Rectal smooth muscle tissue (tissue), 1 donor: ENCODE measurements at regions not wholly inside any gene's neighbourhood (a gene's known extent, or its start where the extent isn't known, plus 50 kb on each side); places are given as distances from the start of the nearest gene placed in this dataset.

Experiments used
- H3K27ac ChIP-seq: one replicate; pipeline ENCODE4 v1.7.0; 2013; ENCODE audit warnings: low read depth, low read length, inconsistent platforms
- H3K27me3 ChIP-seq: one replicate; pipeline ENCODE4 v1.7.0; 2013; ENCODE audit warnings: low read length; ENCODE audit not compliant: control insufficient read depth, insufficient read depth
- H3K36me3 ChIP-seq: one replicate; pipeline ENCODE4 v1.7.0; 2013; ENCODE audit warnings: low read length; ENCODE audit not compliant: control insufficient read depth, insufficient read depth
- H3K4me1 ChIP-seq: one replicate; pipeline ENCODE4 v1.7.0; 2013; ENCODE audit warnings: low read length; ENCODE audit not compliant: control insufficient read depth, insufficient read depth
- H3K4me3 ChIP-seq: one replicate; pipeline ENCODE4 v1.7.0; 2013; ENCODE audit warnings: low read length
- H3K9ac ChIP-seq: one replicate; pipeline ENCODE4 v1.7.0; 2013; ENCODE audit warnings: low read length

- Histone ChIP-seq H3K4me1 (no peaks in the 10 kb centered on the region), H3K36me3 (no peaks in the 10 kb centered on the region), H3K9ac (no peak overlapping the region), H3K4me3 (no peak overlapping the region), H3K27me3 (no peaks in the 10 kb centered on the region), H3K27ac (no peak overlapping the region)
Observed at GRCh38 chr10:108434559-108435252, 1270.2 kb upstream of the SORCS1 start.

GRCh38 chr10:108427146-108427545 is 1262.6 kb upstream of the SORCS1 start:
- no peak overlapping the region for H3K4me3 ChIP-seq
- H3K9ac ChIP-seq, result no peak overlapping the region
- H3K27ac ChIP-seq, result no peak overlapping the region
- no peaks in the 10 kb centered on the region for H3K36me3 ChIP-seq
- no peaks in the 10 kb centered on the region for H3K27me3 ChIP-seq
- peaks cover 5% of the 10 kb centered on the region for H3K4me1 ChIP-seq

GRCh38 chr10:108425283-108425964 is 1260.9 kb upstream of the SORCS1 start:
- Histone ChIP-seq H3K4me1 (peaks cover 5% of the 10 kb centered on the region), H3K9ac (no peak overlapping the region), H3K27me3 (no peaks in the 10 kb centered on the region), H3K36me3 (no peaks in the 10 kb centered on the region), H3K4me3 (no peak overlapping the region), H3K27ac (no peak overlapping the region)

GRCh38 chr10:108424656-108425055 is 1260.2 kb upstream of the SORCS1 start:
- Histone ChIP-seq H3K4me1 (peaks cover 5% of the 10 kb centered on the region), H3K27me3 (no peaks in the 10 kb centered on the region), H3K4me3 (no peak overlapping the region), H3K9ac (no peak overlapping the region), H3K36me3 (no peaks in the 10 kb centered on the region), H3K27ac (no peak overlapping the region)

GRCh38 chr10:108422286-108422685 is 1257.8 kb upstream of the SORCS1 start:
- H3K4me1 ChIP-seq, result no peaks in the 10 kb centered on the region
- no peaks in the 10 kb centered on the region for H3K36me3 ChIP-seq
- H3K27ac ChIP-seq, result no peak overlapping the region
- H3K27me3 ChIP-seq, result no peaks in the 10 kb centered on the region
- no peak overlapping the region for H3K4me3 ChIP-seq
- H3K9ac ChIP-seq, result no peak overlapping the region

- Histone ChIP-seq H3K4me3 (no peak overlapping the region), H3K36me3 (no peaks in the 10 kb centered on the region)
Observed at GRCh38 chr10:108421266-108421665, 1256.8 kb upstream of the SORCS1 start.

GRCh38 chr10:108413954-108414353 is 1249.4 kb upstream of the SORCS1 start:
- Histone ChIP-seq H3K9ac (no peak overlapping the region), H3K27me3 (no peaks in the 10 kb centered on the region), H3K4me1 (no peaks in the 10 kb centered on the region), H3K27ac (no peak overlapping the region), H3K4me3 (no peak overlapping the region), H3K36me3 (no peaks in the 10 kb centered on the region)

More at GRCh38 chr10:108421266-108421665, 1256.8 kb upstream of the SORCS1 start:
- Histone ChIP-seq H3K27ac (no peak overlapping the region), H3K27me3 (no peaks in the 10 kb centered on the region), H3K4me1 (no peaks in the 10 kb centered on the region), H3K9ac (no peak overlapping the region)

- no peak overlapping the region for H3K4me3 ChIP-seq
- H3K36me3 ChIP-seq, result no peaks in the 10 kb centered on the region
- H3K27me3 ChIP-seq, result no peaks in the 10 kb centered on the region
- no peak overlapping the region for H3K9ac ChIP-seq
- H3K27ac ChIP-seq, result no peak overlapping the region
- H3K4me1 ChIP-seq, result no peaks in the 10 kb centered on the region
Observed at GRCh38 chr10:108412323-108412722, 1247.8 kb upstream of the SORCS1 start.

- no peak overlapping the region for H3K4me3 ChIP-seq
- H3K36me3 ChIP-seq, result no peaks in the 10 kb centered on the region
- H3K27ac ChIP-seq, result no peak overlapping the region
- no peak overlapping the region for H3K9ac ChIP-seq
- no peaks in the 10 kb centered on the region for H3K4me1 ChIP-seq
- no peaks in the 10 kb centered on the region for H3K27me3 ChIP-seq
Observed at GRCh38 chr10:108411894-108412293, 1247.4 kb upstream of the SORCS1 start.

GRCh38 chr10:108411206-108411605 is 1246.7 kb upstream of the SORCS1 start:
- Histone ChIP-seq H3K27ac (no peak overlapping the region), H3K4me1 (no peaks in the 10 kb centered on the region), H3K27me3 (no peaks in the 10 kb centered on the region), H3K4me3 (no peak overlapping the region), H3K9ac (no peak overlapping the region), H3K36me3 (no peaks in the 10 kb centered on the region)

- Histone ChIP-seq H3K4me3 (no peak overlapping the region), H3K4me1 (no peaks in the 10 kb centered on the region), H3K27ac (no peak overlapping the region), H3K9ac (no peak overlapping the region), H3K36me3 (no peaks in the 10 kb centered on the region), H3K27me3 (no peaks in the 10 kb centered on the region)
Observed at GRCh38 chr10:108410236-108410635, 1245.7 kb upstream of the SORCS1 start.

- H3K4me1 ChIP-seq, result no peaks in the 10 kb centered on the region
- H3K36me3 ChIP-seq, result no peaks in the 10 kb centered on the region
- H3K27ac ChIP-seq, result no peak overlapping the region
- H3K9ac ChIP-seq, result no peak overlapping the region
- H3K27me3 ChIP-seq, result no peaks in the 10 kb centered on the region
- H3K4me3 ChIP-seq, result no peak overlapping the region
Observed at GRCh38 chr10:108409306-108409705, 1244.8 kb upstream of the SORCS1 start.

GRCh38 chr10:108404155-108404554 is 1239.6 kb upstream of the SORCS1 start:
- no peaks in the 10 kb centered on the region for H3K36me3 ChIP-seq
- H3K9ac ChIP-seq, result no peak overlapping the region
- no peak overlapping the region for H3K27ac ChIP-seq
- no peaks in the 10 kb centered on the region for H3K4me1 ChIP-seq
- no peaks in the 10 kb centered on the region for H3K27me3 ChIP-seq
- no peak overlapping the region for H3K4me3 ChIP-seq
